H1 (cell line): ENCODE measurements at regions not wholly inside any gene's neighbourhood (a gene's known extent, or its start where the extent isn't known, plus 50 kb on each side); places are given as distances from the start of the nearest gene placed in this dataset.

Source experiments
- ATF3 ChIP-seq: IDR thresholded peaks from 2 replicates; pipeline ENCODE4 v1.6.1; 2011; ENCODE audit warnings: low read depth, mild to moderate bottlenecking, low read length; ENCODE audit not compliant: insufficient read depth
- BCL11A ChIP-seq, 2 experiments: IDR thresholded peaks; one replicate each; pipeline ENCODE4 v1.6.1; 2011; ENCODE audit warnings: low read depth in 2 of 2, low read length in 2 of 2, mild to moderate bottlenecking in 2 of 2
- CHD2 ChIP-seq: IDR thresholded peaks from 2 replicates; pipeline ENCODE4 v1.6.1; 2012; ENCODE audit warnings: low read length, improper control_type of control experiment
- CTCF ChIP-seq, 3 experiments: IDR thresholded peaks; 1 replicate in 2 of 3; 2 replicates in 1 of 3; pipeline versions ENCODE4 v1.5.1 to v1.6.1; 2011; ENCODE audit warnings: low read length in 3 of 3, mild to moderate bottlenecking in 3 of 3, inconsistent platforms in 2 of 3, low read depth in 1 of 3, moderate library complexity in 1 of 3; ENCODE audit not compliant: insufficient read depth in 1 of 3; ENCODE audit errors: control extremely low read depth in 1 of 3
- EP300 ChIP-seq, 2 experiments: IDR thresholded peaks; 1 replicate in 1 of 2; 2 replicates in 1 of 2; pipeline ENCODE4 v1.6.1; 2011 to 2012; ENCODE audit warnings: low read depth in 2 of 2, low read length in 2 of 2, mild to moderate bottlenecking in 2 of 2, borderline replicate concordance in 1 of 2, inconsistent platforms in 1 of 2, moderate library complexity in 1 of 2
- EZH2 ChIP-seq: fragments of 200-600 bp; sonication (generic); IDR thresholded peaks from 2 replicates; pipeline ENCODE4 v1.7.1; 2012; ENCODE audit warnings: low read depth, mild to moderate bottlenecking, moderate library complexity, low read length, inconsistent platforms; ENCODE audit not compliant: severe bottlenecking
- JUND ChIP-seq: IDR thresholded peaks from 2 replicates; pipeline ENCODE4 v1.6.1; 2011; ENCODE audit warnings: mild to moderate bottlenecking, improper control_type of control experiment, low read length
- KDM1A ChIP-seq: fragments of 200-600, 300-600 bp; sonication (generic); IDR thresholded peaks from 2 replicates; pipeline ENCODE4 v1.7.1; 2016; ENCODE audit warnings: mild to moderate bottlenecking, low read length, borderline replicate concordance
- POLR2A ChIP-seq, 2 experiments: IDR thresholded peaks; 1 replicate in 1 of 2; 2 replicates in 1 of 2; pipeline ENCODE4 v1.6.1; 2011; ENCODE audit warnings: low read depth in 2 of 2, low read length in 2 of 2, mild to moderate bottlenecking in 2 of 2; ENCODE audit errors: control extremely low read depth in 1 of 2
- RFX5 ChIP-seq: IDR thresholded peaks from 2 replicates; pipeline ENCODE4 v1.6.1; 2011; ENCODE audit warnings: low read depth, low read length, improper control_type of control experiment, borderline replicate concordance
- RXRA ChIP-seq: IDR thresholded peaks from 2 replicates; pipeline ENCODE4 v1.6.1; 2011; ENCODE audit warnings: low read depth, mild to moderate bottlenecking, low read length, moderate library complexity; ENCODE audit not compliant: insufficient read depth
- SIN3A ChIP-seq, 2 experiments: IDR thresholded peaks in 1 of 2; conservative IDR thresholded peaks in 1 of 2; 2 replicates each; pipeline ENCODE4 v1.6.1; 2011 to 2012; ENCODE audit warnings: low read length in 2 of 2, improper control_type of control experiment in 1 of 2, low read depth in 1 of 2, mild to moderate bottlenecking in 1 of 2

DNA sequence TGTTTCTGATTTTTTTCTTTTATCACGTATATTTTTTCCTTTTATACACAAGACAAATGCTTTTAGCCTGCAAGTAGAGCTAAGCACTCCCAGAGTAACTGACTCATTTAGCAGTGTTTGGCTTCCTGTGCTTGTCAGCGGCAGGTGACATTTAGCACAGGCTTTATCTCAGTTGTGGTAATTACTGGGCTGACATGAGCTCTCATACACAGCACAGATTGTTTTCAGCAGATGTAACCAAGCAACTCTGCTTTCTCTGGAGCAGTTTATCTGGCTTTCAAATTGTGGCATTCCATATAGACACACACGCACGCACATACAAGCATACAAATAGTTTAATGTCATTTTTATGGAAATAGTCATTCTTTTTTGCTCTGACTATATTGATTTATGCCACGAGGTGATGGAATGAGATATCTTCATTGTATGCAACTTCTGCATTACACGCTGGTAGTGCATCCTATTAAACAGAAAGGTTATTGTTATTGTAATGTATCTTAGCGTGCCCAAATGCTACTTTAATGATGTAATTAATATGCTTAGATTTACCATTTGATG is 379.0 kb upstream of the GRAMD2B start:
- TF ChIP-seq CTCF (IDR thresholded peaks at IDR 0.05; ENCODE audit: control extremely low read depth in 1 of 3, insufficient read depth in 1 of 3, low read depth in 1 of 3, low read length in 3 of 3) (no peak), SIN3A (conservative IDR thresholded peaks at IDR 0.05 in 1 of 2, IDR thresholded peaks at IDR 0.05 in 1 of 2; ENCODE audit: low read depth in 1 of 2, low read length in 2 of 2) (no peak), KDM1A (no peak), JUND (no peak), EP300 (IDR thresholded peaks at IDR 0.05; ENCODE audit: borderline replicate concordance in 1 of 2, low read depth in 2 of 2, low read length in 2 of 2) (no peak), CHD2 (no peak), POLR2A (IDR thresholded peaks at IDR 0.05; ENCODE audit: control extremely low read depth in 1 of 2, low read depth in 2 of 2, low read length in 2 of 2) (no peak), EZH2 (no peak), ATF3 (no peak), RXRA (no peak), RFX5 (no peak), BCL11A (IDR thresholded peaks at IDR 0.05; ENCODE audit: low read depth in 2 of 2, low read length in 2 of 2) (no peak)
